ENCODE measurements at regions not wholly inside any gene's neighbourhood (a gene's known extent, or its start where the extent isn't known, plus 50 kb on each side); places are given as distances from the start of the nearest gene placed in this dataset.

GRCh38 chr13:94946039-94946438 lies 233.7 kb upstream of the SOX21 start:
- Histone ChIP-seq H3K36me3 (no peaks in the 10 kb centered on the region), H3K27me3 (no peaks in the 10 kb centered on the region), H3K4me1 (no peaks in the 10 kb centered on the region), H3K27ac (no peak overlapping the region), H4K20me1 (no peaks in the 10 kb centered on the region), H3K9ac (no peak overlapping the region), H3K4me3 (no peak overlapping the region), H3K9me3 (no peaks in the 10 kb centered on the region), H3K4me2 (no peak overlapping the region)
- no peak for TF ChIP-seq Cebpa-rat (IDR thresholded peaks at IDR 0.05)

- TF ChIP-seq Cebpa-rat (IDR thresholded peaks at IDR 0.05): no peak
- H3K27ac ChIP-seq: no peak overlapping the region
- H4K20me1 ChIP-seq: no peaks in the 10 kb centered on the region
- H3K9ac ChIP-seq: no peak overlapping the region
- no peak overlapping the region for H3K4me3 ChIP-seq
- no peaks in the 10 kb centered on the region for H3K36me3 ChIP-seq
- no peaks in the 10 kb centered on the region for H3K27me3 ChIP-seq
- no peaks in the 10 kb centered on the region for H3K4me1 ChIP-seq
- H3K4me2 ChIP-seq: no peak overlapping the region
- H3K9me3 ChIP-seq: peaks cover 10% of the 10 kb centered on the region; the same call in 1 of the 2 replicates
Observed at GRCh38 chr13:94938124-94938523, 225.8 kb upstream of the SOX21 start.

- Histone ChIP-seq H3K4me3 (no peak overlapping the region), H4K20me1 (no peaks in the 10 kb centered on the region), H3K9me3 (peaks cover 11% of the 10 kb centered on the region; the same call in 1 of the 2 replicates), H3K4me1 (no peaks in the 10 kb centered on the region), H3K27me3 (no peaks in the 10 kb centered on the region), H3K9ac (no peak overlapping the region), H3K27ac (no peak overlapping the region), H3K4me2 (no peak overlapping the region), H3K36me3 (no peaks in the 10 kb centered on the region)
- no peak for TF ChIP-seq Cebpa-rat (IDR thresholded peaks at IDR 0.05)
Observed at GRCh38 chr13:94936633-94937032, 224.3 kb upstream of the SOX21 start.

GRCh38 chr13:94933936-94934335 lies 221.6 kb upstream of the SOX21 start:
- peaks cover 11% of the 10 kb centered on the region; the same call in 1 of the 2 replicates for H3K9me3 ChIP-seq
- no peaks in the 10 kb centered on the region for H3K27me3 ChIP-seq
- no peak overlapping the region for H3K4me3 ChIP-seq
- no peaks in the 10 kb centered on the region for H4K20me1 ChIP-seq
- no peak for TF ChIP-seq Cebpa-rat (IDR thresholded peaks at IDR 0.05)
- H3K9ac ChIP-seq: no peak overlapping the region
- H3K4me2 ChIP-seq: no peak overlapping the region
- H3K27ac ChIP-seq: no peak overlapping the region
- H3K4me1 ChIP-seq: no peaks in the 10 kb centered on the region
- no peaks in the 10 kb centered on the region for H3K36me3 ChIP-seq

GRCh38 chr13:94933230-94933751 lies 220.9 kb upstream of the SOX21 start:
- no peak overlapping the region for H3K27ac ChIP-seq
- no peak for TF ChIP-seq Cebpa-rat (IDR thresholded peaks at IDR 0.05)
- no peaks in the 10 kb centered on the region for H4K20me1 ChIP-seq
- no peaks in the 10 kb centered on the region for H3K36me3 ChIP-seq
- H3K9me3 ChIP-seq: peaks cover 11% of the 10 kb centered on the region; the same call in 1 of the 2 replicates
- H3K27me3 ChIP-seq: no peaks in the 10 kb centered on the region
- H3K4me2 ChIP-seq: no peak overlapping the region
- no peak overlapping the region for H3K9ac ChIP-seq
- no peak overlapping the region for H3K4me3 ChIP-seq
- H3K4me1 ChIP-seq: no peaks in the 10 kb centered on the region

- TF ChIP-seq Cebpa-rat (IDR thresholded peaks at IDR 0.05): no peak
Observed at GRCh38 chr13:94928127-94928775, 215.9 kb upstream of the SOX21 start.

GRCh38 chr13:94925263-94925662 lies 212.9 kb upstream of the SOX21 start:
- TF ChIP-seq Cebpa-rat (IDR thresholded peaks at IDR 0.05): no peak
- H3K4me2 ChIP-seq: no peak overlapping the region
- no peaks in the 10 kb centered on the region for H3K36me3 ChIP-seq
- H4K20me1 ChIP-seq: no peaks in the 10 kb centered on the region
- no peak overlapping the region for H3K9ac ChIP-seq
- H3K9me3 ChIP-seq: no peaks in the 10 kb centered on the region
- H3K27ac ChIP-seq: no peak overlapping the region
- H3K4me1 ChIP-seq: no peaks in the 10 kb centered on the region
- no peak overlapping the region for H3K4me3 ChIP-seq
- H3K27me3 ChIP-seq: no peaks in the 10 kb centered on the region; the same call in 1 of the 2 replicates

More at GRCh38 chr13:94928127-94928775, 215.9 kb upstream of the SOX21 start:
- peaks cover 2% of the 10 kb centered on the region; the same call in 1 of the 2 replicates for H3K9me3 ChIP-seq
- H3K9ac ChIP-seq: no peak overlapping the region
- H4K20me1 ChIP-seq: no peaks in the 10 kb centered on the region
- H3K4me3 ChIP-seq: no peak overlapping the region
- no peak overlapping the region for H3K27ac ChIP-seq
- no peaks in the 10 kb centered on the region for H3K4me1 ChIP-seq
- H3K36me3 ChIP-seq: no peaks in the 10 kb centered on the region
- no peak overlapping the region for H3K4me2 ChIP-seq
- no peaks in the 10 kb centered on the region; the same call in 1 of the 2 replicates for H3K27me3 ChIP-seq

GRCh38 chr13:94921181-94921580 lies 208.8 kb upstream of the SOX21 start:
- Histone ChIP-seq H3K9ac (no peak overlapping the region), H3K4me1 (no peaks in the 10 kb centered on the region), H3K27ac (no peak overlapping the region), H3K36me3 (no peaks in the 10 kb centered on the region), H4K20me1 (no peaks in the 10 kb centered on the region), H3K4me3 (no peak overlapping the region), H3K9me3 (no peaks in the 10 kb centered on the region), H3K4me2 (no peak overlapping the region), H3K27me3 (no peaks in the 10 kb centered on the region; the same call in 1 of the 2 replicates)
- TF ChIP-seq Cebpa-rat (IDR thresholded peaks at IDR 0.05): no peak

- no peaks in the 10 kb centered on the region for H4K20me1 ChIP-seq
- H3K4me3 ChIP-seq: no peak overlapping the region
- H3K4me2 ChIP-seq: no peak overlapping the region
- H3K9me3 ChIP-seq: no peaks in the 10 kb centered on the region
- no peak overlapping the region for H3K9ac ChIP-seq
- H3K27me3 ChIP-seq: no peaks in the 10 kb centered on the region
- no peaks in the 10 kb centered on the region for H3K36me3 ChIP-seq
- H3K27ac ChIP-seq: no peak overlapping the region
- TF ChIP-seq Cebpa-rat (IDR thresholded peaks at IDR 0.05): no peak
- H3K4me1 ChIP-seq: no peaks in the 10 kb centered on the region
Observed at GRCh38 chr13:94920578-94920977, 208.2 kb upstream of the SOX21 start.

GRCh38 chr13:94917824-94918223 lies 205.5 kb upstream of the SOX21 start:
- H3K9ac ChIP-seq: no peak overlapping the region
- H3K36me3 ChIP-seq: no peaks in the 10 kb centered on the region
- TF ChIP-seq Cebpa-rat (IDR thresholded peaks at IDR 0.05): no peak
- H3K27me3 ChIP-seq: no peaks in the 10 kb centered on the region
- H3K9me3 ChIP-seq: no peaks in the 10 kb centered on the region
- H3K4me2 ChIP-seq: no peak overlapping the region
- H3K27ac ChIP-seq: no peak overlapping the region
- no peak overlapping the region for H3K4me3 ChIP-seq
- H4K20me1 ChIP-seq: no peaks in the 10 kb centered on the region
- H3K4me1 ChIP-seq: no peaks in the 10 kb centered on the region
